ENCODE measurements at regions not wholly inside any gene's neighbourhood (a gene's known extent, or its start where the extent isn't known, plus 50 kb on each side); places are given as distances from the start of the nearest gene placed in this dataset.

GRCh38 chr11:135022454-135022853 lies 610.4 kb upstream of the B3GAT1 start:
- H3K4me2 ChIP-seq (ENCODE audit: low read length), result no peak overlapping the region
- H3K4me1 ChIP-seq (ENCODE audit: insufficient read depth, low read length, severe bottlenecking), result no peaks in the 10 kb centered on the region
- H3K9me2 ChIP-seq (ENCODE audit: low read depth, low read length), result no peaks in the 10 kb centered on the region
- no peaks in the 10 kb centered on the region for H3K36me3 ChIP-seq (ENCODE audit: insufficient read depth, low read length)
- H3K4me3 ChIP-seq (ENCODE audit: low read depth, low read length, poor library complexity, severe bottlenecking), result no peak overlapping the region
- no peak overlapping the region for H3K9ac ChIP-seq (ENCODE audit: low read length)
- TF ChIP-seq CTCF (IDR thresholded peaks at IDR 0.05; ENCODE audit: low read length) (no peak), EZH2 (IDR thresholded peaks at IDR 0.05; ENCODE audit: borderline replicate concordance, low read length) (no peak)
- no peaks in the 10 kb centered on the region for H3F3A ChIP-seq (ENCODE audit: insufficient read depth, low read length)
- H3K79me2 ChIP-seq (ENCODE audit: insufficient read depth, low read length), result no peaks in the 10 kb centered on the region
- no peak overlapping the region for H3K27ac ChIP-seq (ENCODE audit: low read depth, low read length, poor library complexity, severe bottlenecking)
- no peak overlapping the region for H2AFZ ChIP-seq (ENCODE audit: low read length)
- no peaks in the 10 kb centered on the region for H3K9me3 ChIP-seq (ENCODE audit: low read length)
- no peaks in the 10 kb centered on the region for H3K27me3 ChIP-seq (ENCODE audit: insufficient read depth, low read length)
- no peaks in the 10 kb centered on the region for H4K20me1 ChIP-seq (ENCODE audit: insufficient read depth, low read length)

GRCh38 chr11:135019899-135020298 lies 607.9 kb upstream of the B3GAT1 start:
- no peak overlapping the region for H3K9ac ChIP-seq (ENCODE audit: low read length)
- no peaks in the 10 kb centered on the region for H3K9me3 ChIP-seq (ENCODE audit: low read length)
- no peaks in the 10 kb centered on the region for H3K36me3 ChIP-seq (ENCODE audit: insufficient read depth, low read length)
- H3K4me2 ChIP-seq (ENCODE audit: low read length), result no peak overlapping the region
- no peaks in the 10 kb centered on the region for H3K27me3 ChIP-seq (ENCODE audit: insufficient read depth, low read length)
- no peaks in the 10 kb centered on the region for H4K20me1 ChIP-seq (ENCODE audit: insufficient read depth, low read length)
- H3K9me2 ChIP-seq (ENCODE audit: low read depth, low read length), result no peaks in the 10 kb centered on the region
- no peak for TF ChIP-seq EZH2 (IDR thresholded peaks at IDR 0.05; ENCODE audit: borderline replicate concordance, low read length)
- TF ChIP-seq CTCF (IDR thresholded peaks at IDR 0.05; ENCODE audit: low read length), result no peak
- no peak overlapping the region for H3K27ac ChIP-seq (ENCODE audit: low read depth, low read length, poor library complexity, severe bottlenecking)
- H3K4me3 ChIP-seq (ENCODE audit: low read depth, low read length, poor library complexity, severe bottlenecking), result no peak overlapping the region
- H3F3A ChIP-seq (ENCODE audit: insufficient read depth, low read length), result no peaks in the 10 kb centered on the region
- H3K79me2 ChIP-seq (ENCODE audit: insufficient read depth, low read length), result no peaks in the 10 kb centered on the region
- H2AFZ ChIP-seq (ENCODE audit: low read length), result no peak overlapping the region
- H3K4me1 ChIP-seq (ENCODE audit: insufficient read depth, low read length, severe bottlenecking), result no peaks in the 10 kb centered on the region

- Histone ChIP-seq H3K4me3 (ENCODE audit: low read depth, low read length, poor library complexity, severe bottlenecking) (no peak overlapping the region), H3K9ac (ENCODE audit: low read length) (no peak overlapping the region), H3K9me2 (ENCODE audit: low read depth, low read length) (no peaks in the 10 kb centered on the region), H2AFZ (ENCODE audit: low read length) (no peak overlapping the region), H3K36me3 (ENCODE audit: insufficient read depth, low read length) (no peaks in the 10 kb centered on the region), H3K27me3 (ENCODE audit: insufficient read depth, low read length) (no peaks in the 10 kb centered on the region), H3K4me2 (ENCODE audit: low read length) (no peak overlapping the region), H4K20me1 (ENCODE audit: insufficient read depth, low read length) (no peaks in the 10 kb centered on the region), H3K9me3 (ENCODE audit: low read length) (no peaks in the 10 kb centered on the region), H3F3A (ENCODE audit: insufficient read depth, low read length) (no peaks in the 10 kb centered on the region), H3K4me1 (ENCODE audit: insufficient read depth, low read length, severe bottlenecking) (no peaks in the 10 kb centered on the region), H3K79me2 (ENCODE audit: insufficient read depth, low read length) (no peaks in the 10 kb centered on the region), H3K27ac (ENCODE audit: low read depth, low read length, poor library complexity, severe bottlenecking) (no peak overlapping the region)
- TF ChIP-seq EZH2 (IDR thresholded peaks at IDR 0.05; ENCODE audit: borderline replicate concordance, low read length), result no peak
- no peak for TF ChIP-seq CTCF (IDR thresholded peaks at IDR 0.05; ENCODE audit: low read length)
These were observed 607.4 kb upstream of the B3GAT1 start for GRCh38 chr11:135019343-135019871.

Measured in OCI-LY1 (cell line).